ENCODE measurements at regions not wholly inside any gene's neighbourhood (a gene's known extent, or its start where the extent isn't known, plus 50 kb on each side); places are given as distances from the start of the nearest gene placed in this dataset.

DNA sequence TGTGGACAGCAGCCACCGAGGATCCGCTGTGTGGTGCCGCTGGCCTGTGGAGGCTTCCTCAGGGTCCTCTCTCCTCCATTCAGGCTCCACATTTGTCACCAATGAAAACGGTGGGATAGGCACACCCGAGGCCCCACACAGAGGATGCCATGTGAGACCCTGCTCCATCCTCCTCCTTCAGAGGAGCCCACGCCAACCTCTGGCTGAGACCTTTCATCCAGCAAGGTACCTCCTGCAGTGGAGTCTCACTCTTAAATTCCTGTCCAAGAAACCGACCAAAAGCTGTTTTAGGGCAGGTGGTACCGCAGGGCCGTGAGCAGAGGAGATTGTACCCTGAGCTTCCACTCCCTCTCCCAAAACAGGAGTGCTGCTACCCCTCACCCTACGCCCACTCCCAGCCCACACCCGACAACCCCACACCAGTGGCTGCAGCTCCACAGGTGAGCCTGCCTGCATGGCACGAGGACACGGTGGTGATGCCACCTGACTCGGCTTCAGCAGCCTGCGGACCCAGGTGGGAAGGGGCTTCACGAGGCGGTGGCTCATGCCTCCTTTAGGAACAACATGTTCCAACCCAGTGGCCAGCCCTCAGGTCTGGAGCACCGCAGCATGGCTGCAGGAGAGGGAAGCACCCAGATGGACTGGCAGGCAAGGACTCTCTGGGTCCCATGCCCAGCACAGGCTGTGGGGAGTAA is 237.6 kb upstream of the AFDN start:
- no peak for DNase-seq

DNA sequence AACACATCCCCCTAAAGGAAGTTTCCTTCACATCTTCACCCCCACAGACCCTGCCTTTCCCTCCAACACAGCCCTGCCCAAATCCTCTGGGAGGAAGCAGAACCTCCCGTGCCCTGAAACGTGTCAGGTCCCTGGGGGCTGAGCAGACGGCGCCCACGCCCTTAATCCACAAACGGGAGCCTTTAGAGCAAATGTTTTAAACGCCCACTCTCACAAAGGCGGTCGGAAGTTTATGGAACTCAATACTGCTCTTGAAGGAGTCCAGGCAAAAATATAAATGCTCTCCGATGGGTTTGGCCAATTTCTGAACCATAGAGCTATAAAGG is 237.1 kb upstream of the AFDN start:
- DNase-seq = no peak

DNA sequence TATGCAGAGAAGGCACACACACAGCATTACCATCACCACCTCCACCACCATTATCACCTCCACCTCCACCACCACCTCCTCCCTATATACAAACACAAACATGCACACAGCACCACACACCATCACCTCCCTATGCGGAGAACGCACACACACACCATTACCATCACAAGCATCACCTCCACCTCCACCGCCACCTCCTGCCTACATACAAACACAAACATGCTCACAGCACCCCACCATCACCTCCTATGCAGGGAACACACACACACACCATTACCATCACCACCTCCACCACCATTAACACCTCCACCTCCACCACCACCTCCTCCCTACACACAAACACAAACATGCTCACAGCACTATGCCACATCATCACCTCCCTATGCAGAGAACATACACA is 236.5 kb upstream of the AFDN start:
- no peak for DNase-seq

Measured in SHP77 (cell line).